Stimulated activated naive CD8-positive, alpha-beta T cell treated with anti-CD3 and anti-CD28 coated beads, Interleukin-15, Interleukin-2, amounts not matched to agents 100 ng/mL and 50 ng/mL, for 24 hours (primary cell): ENCODE measurements at regions not wholly inside any gene's neighbourhood (a gene's known extent, or its start where the extent isn't known, plus 50 kb on each side); places are given as distances from the start of the nearest gene placed in this dataset.

Source experiments
- H3K27ac Mint-ChIP-seq: one replicate; pipeline ENCODE4 v1.8.0; 2021; ENCODE audit warnings: mild to moderate bottlenecking, mixed read lengths
- H3K27me3 Mint-ChIP-seq: one replicate; pipeline ENCODE4 v1.8.0; 2021; ENCODE audit warnings: mixed read lengths
- H3K36me3 Mint-ChIP-seq: one replicate; pipeline ENCODE4 v1.8.0; 2021; ENCODE audit warnings: low read depth, mixed read lengths
- H3K4me1 Mint-ChIP-seq: one replicate; pipeline ENCODE4 v1.8.0; 2021; ENCODE audit warnings: low read depth, mixed read lengths
- H3K4me3 Mint-ChIP-seq: one replicate; pipeline ENCODE4 v1.8.0; 2021; ENCODE audit warnings: mild to moderate bottlenecking, mixed read lengths
- H3K9me3 Mint-ChIP-seq: one replicate; pipeline ENCODE4 v1.8.0; 2021; ENCODE audit warnings: mixed read lengths

DNA sequence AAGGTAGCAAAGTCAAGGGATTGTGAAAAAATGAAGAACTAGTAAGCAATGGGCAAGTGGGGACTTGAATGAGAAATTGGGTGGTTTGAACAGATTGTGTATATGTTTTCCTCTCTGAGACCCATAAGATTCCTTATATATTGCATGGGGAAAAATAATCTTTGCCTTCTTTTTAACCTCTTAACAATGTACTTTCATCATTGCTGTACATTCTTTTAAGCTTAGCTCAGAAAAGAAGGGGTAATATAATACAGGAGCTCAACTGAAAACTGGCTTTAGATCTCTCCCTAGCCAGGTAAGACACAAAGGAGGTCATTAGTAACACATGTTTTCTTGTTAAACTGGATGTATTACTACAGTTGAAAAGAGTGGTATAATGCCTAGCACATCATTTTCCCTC, 287.2 kb downstream of the RNF144B start:
- Mint-ChIP-seq H3K4me1 (no peaks in the 10 kb centered on the region), H3K36me3 (no peaks in the 10 kb centered on the region), H3K27me3 (no peaks in the 10 kb centered on the region), H3K9me3 (no peaks in the 10 kb centered on the region), H3K27ac (no peak overlapping the region), H3K4me3 (no peak overlapping the region)

- Mint-ChIP-seq H3K9me3 (no peaks in the 10 kb centered on the region), H3K27me3 (no peaks in the 10 kb centered on the region), H3K4me3 (no peak overlapping the region), H3K27ac (no peak overlapping the region), H3K4me1 (no peaks in the 10 kb centered on the region), H3K36me3 (no peaks in the 10 kb centered on the region)
These were observed 288.7 kb downstream of the RNF144B start for GRCh38 chr6:18675881-18676280.

DNA sequence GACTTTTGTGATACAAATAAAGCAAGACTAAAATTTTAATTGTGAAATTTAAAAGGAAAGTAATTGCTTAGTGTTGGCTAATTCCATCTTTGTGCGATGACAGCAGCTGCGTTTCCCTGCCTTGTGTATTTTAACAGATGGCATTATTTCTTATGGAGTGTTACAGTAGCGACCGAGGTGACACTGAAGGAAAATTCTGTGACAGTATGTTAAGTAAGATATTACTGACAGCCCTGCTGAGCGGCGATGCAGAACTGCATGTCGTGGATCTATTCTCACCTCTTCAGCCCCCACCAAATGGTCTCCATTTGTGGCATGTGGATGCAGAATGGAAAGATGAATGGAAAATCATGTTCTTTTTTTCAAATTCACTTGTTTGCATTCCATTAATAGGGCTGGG, 289.4 kb downstream of the RNF144B start:
- Mint-ChIP-seq H3K27me3 (no peaks in the 10 kb centered on the region), H3K27ac (no peak overlapping the region), H3K36me3 (no peaks in the 10 kb centered on the region), H3K9me3 (no peaks in the 10 kb centered on the region), H3K4me1 (no peaks in the 10 kb centered on the region), H3K4me3 (no peak overlapping the region)

- no peaks in the 10 kb centered on the region for H3K27me3 Mint-ChIP-seq
- H3K27ac Mint-ChIP-seq = no peak overlapping the region
- H3K4me1 Mint-ChIP-seq = no peaks in the 10 kb centered on the region
- H3K4me3 Mint-ChIP-seq = no peak overlapping the region
- H3K36me3 Mint-ChIP-seq = no peaks in the 10 kb centered on the region
- H3K9me3 Mint-ChIP-seq = no peaks in the 10 kb centered on the region
These were observed 293.7 kb downstream of the RNF144B start for GRCh38 chr6:18680842-18681241.

DNA sequence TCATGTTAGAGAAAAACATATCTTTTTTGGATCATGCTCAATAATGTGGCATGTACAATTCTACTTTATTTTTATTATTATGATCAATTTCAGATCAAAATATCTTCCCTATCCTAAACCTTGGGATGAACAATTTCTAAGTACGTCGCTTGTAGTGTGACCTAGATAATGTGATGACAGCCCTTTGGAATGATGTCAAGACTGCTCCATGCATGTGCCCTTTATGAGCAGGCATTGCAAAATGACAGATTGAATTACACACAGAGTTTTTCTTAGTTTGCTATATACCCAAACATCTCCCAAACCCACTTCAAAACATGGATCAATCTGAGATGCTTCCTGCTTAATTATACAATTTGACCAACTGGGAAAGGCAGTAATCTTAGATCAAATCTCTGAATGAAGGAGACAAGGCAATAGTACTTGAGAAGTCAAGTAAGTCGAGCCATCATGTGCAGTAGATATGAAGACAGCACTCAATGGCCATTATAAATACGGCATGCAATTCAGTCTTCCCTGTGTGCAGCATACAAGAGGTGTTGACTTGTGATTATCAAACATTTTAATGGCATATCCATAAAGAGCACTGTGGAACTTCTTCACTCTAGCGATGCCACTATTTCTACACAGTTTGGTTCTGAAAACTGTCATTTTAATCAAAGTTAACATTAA, 294.8 kb downstream of the RNF144B start:
- Mint-ChIP-seq H3K4me3 (no peak overlapping the region), H3K27ac (no peak overlapping the region), H3K4me1 (no peaks in the 10 kb centered on the region), H3K36me3 (no peaks in the 10 kb centered on the region), H3K27me3 (no peaks in the 10 kb centered on the region), H3K9me3 (no peaks in the 10 kb centered on the region)

DNA sequence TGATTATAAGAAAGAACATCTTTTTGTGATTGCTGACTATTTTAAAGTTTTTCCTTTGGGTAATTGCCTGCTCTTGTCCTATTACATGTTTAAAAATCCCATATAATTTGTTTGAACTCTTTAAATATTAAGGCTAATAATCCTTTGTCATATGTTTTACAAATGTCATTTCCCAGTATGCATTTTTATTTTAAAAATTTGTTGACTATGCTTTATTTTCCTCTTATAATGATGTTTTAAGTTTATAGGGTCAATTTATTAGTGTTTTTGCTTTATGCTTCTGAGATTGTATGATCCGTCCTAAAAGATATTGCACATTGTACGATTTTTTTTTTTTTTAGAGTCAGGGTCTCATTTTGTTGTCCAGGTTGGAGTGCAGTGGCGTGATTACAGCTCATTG, 297.2 kb downstream of the RNF144B start:
- H3K4me3 Mint-ChIP-seq = no peak overlapping the region
- H3K9me3 Mint-ChIP-seq = no peaks in the 10 kb centered on the region
- no peaks in the 10 kb centered on the region for H3K36me3 Mint-ChIP-seq
- H3K27me3 Mint-ChIP-seq = no peaks in the 10 kb centered on the region
- no peak overlapping the region for H3K27ac Mint-ChIP-seq
- H3K4me1 Mint-ChIP-seq = no peaks in the 10 kb centered on the region

- Mint-ChIP-seq H3K4me3 (no peak overlapping the region), H3K27ac (no peak overlapping the region), H3K4me1 (no peaks in the 10 kb centered on the region), H3K27me3 (no peaks in the 10 kb centered on the region), H3K9me3 (no peaks in the 10 kb centered on the region), H3K36me3 (no peaks in the 10 kb centered on the region)
These were observed 306.0 kb downstream of the RNF144B start for GRCh38 chr6:18692929-18693685.

DNA sequence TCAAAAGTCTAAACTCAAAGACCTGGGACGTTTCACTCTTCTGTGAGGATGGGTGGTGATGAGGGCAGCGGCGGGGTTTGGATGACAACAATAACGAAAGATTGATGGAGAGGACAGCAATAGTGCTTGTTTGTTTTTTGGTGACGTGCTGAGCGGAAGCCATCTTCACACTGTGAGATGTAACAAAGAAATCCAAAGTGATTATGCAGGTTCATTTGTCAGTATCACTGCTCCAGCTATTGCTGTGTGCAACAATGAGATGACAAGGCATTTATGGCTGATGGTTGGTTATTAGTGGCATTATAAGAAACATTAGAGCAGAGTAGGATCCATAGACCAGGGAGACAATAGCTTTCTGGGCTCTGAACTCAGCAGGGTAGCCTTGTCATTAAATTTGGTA, 306.7 kb downstream of the RNF144B start:
- no peak overlapping the region for H3K27ac Mint-ChIP-seq
- no peaks in the 10 kb centered on the region for H3K4me1 Mint-ChIP-seq
- no peaks in the 10 kb centered on the region for H3K36me3 Mint-ChIP-seq
- no peak overlapping the region for H3K4me3 Mint-ChIP-seq
- no peaks in the 10 kb centered on the region for H3K27me3 Mint-ChIP-seq
- no peaks in the 10 kb centered on the region for H3K9me3 Mint-ChIP-seq

DNA sequence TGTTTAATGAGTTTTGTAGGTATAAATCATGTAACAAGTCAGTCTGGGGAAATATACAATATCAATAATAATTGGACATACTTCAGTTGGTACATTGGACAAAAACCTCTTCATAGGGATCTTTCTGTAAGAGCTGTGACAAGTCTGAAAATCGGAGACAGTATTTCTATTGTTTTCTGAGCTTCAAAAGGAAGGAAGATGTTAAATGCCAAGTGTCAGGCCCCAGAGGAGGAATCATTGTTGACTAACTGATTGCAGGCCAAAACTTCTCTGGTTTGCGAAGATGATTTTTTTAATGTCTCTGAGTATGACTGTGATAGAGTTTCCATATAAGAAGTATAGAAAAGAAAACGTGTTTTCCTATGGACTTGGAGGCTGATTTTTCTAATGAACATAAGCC, 316.4 kb downstream of the RNF144B start:
- H3K27me3 Mint-ChIP-seq = no peaks in the 10 kb centered on the region
- no peak overlapping the region for H3K4me3 Mint-ChIP-seq
- no peaks in the 10 kb centered on the region for H3K4me1 Mint-ChIP-seq
- H3K27ac Mint-ChIP-seq = no peak overlapping the region
- peaks cover 4% of the 10 kb centered on the region for H3K9me3 Mint-ChIP-seq
- no peaks in the 10 kb centered on the region for H3K36me3 Mint-ChIP-seq

GRCh38 chr6:18707714-18708439, 320.7 kb downstream of the RNF144B start:
- Mint-ChIP-seq H3K27me3 (no peaks in the 10 kb centered on the region), H3K36me3 (no peaks in the 10 kb centered on the region), H3K4me1 (no peaks in the 10 kb centered on the region), H3K4me3 (no peak overlapping the region), H3K9me3 (peaks cover 4% of the 10 kb centered on the region), H3K27ac (no peak overlapping the region)

- no peaks in the 10 kb centered on the region for H3K27me3 Mint-ChIP-seq
- H3K27ac Mint-ChIP-seq = no peak overlapping the region
- H3K36me3 Mint-ChIP-seq = no peaks in the 10 kb centered on the region
- H3K4me1 Mint-ChIP-seq = no peaks in the 10 kb centered on the region
- peaks cover 3% of the 10 kb centered on the region for H3K9me3 Mint-ChIP-seq
- no peak overlapping the region for H3K4me3 Mint-ChIP-seq
These were observed 325.4 kb downstream of the RNF144B start for GRCh38 chr6:18712595-18712994.

DNA sequence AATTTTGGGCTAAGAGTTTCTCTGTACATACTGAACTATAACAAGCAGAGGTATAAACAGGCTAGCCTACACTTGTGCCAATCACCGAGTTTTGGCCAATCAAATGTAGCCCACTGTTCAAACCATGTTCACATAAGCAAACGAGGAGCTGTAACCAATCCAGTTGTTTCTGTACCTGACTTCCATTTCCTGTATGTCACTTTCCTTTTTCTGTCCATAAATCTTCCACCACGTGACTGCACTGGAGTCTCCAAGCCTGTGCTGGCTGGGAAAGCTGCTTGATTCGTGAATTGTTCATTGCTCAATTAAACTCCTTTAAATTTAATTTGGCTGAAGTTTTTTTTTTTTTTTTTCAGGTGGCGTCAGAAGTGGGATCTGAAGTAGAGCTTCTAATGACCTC, 332.9 kb downstream of the RNF144B start:
- no peaks in the 10 kb centered on the region for H3K27me3 Mint-ChIP-seq
- H3K36me3 Mint-ChIP-seq = no peaks in the 10 kb centered on the region
- no peak overlapping the region for H3K27ac Mint-ChIP-seq
- H3K9me3 Mint-ChIP-seq = no peaks in the 10 kb centered on the region
- no peak overlapping the region for H3K4me3 Mint-ChIP-seq
- H3K4me1 Mint-ChIP-seq = no peaks in the 10 kb centered on the region

DNA sequence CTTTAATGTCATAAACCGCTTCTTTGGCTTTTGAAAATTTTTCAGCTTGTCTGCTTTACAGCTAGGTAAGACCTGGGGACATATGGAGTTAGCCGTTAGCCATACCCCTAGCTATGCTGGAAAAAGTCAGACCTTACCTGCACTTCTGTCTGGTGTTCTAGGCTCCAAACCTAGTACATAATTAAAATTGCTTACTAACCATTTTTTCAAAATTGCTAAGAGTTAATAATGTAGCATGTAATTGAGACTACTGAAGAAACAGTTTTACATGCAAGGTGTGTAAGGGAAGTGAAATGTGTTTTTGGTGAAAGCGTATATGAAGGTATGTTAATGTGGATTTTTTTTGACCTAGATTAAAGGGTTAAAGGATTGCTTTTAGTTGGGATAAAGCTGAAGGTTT, 336.9 kb downstream of the RNF144B start:
- peaks cover 6% of the 10 kb centered on the region for H3K9me3 Mint-ChIP-seq
- no peak overlapping the region for H3K4me3 Mint-ChIP-seq
- H3K36me3 Mint-ChIP-seq = no peaks in the 10 kb centered on the region
- H3K27ac Mint-ChIP-seq = no peak overlapping the region
- H3K4me1 Mint-ChIP-seq = no peaks in the 10 kb centered on the region
- H3K27me3 Mint-ChIP-seq = no peaks in the 10 kb centered on the region

- peaks cover 10% of the 10 kb centered on the region for H3K9me3 Mint-ChIP-seq
- H3K4me3 Mint-ChIP-seq = no peak overlapping the region
- H3K27ac Mint-ChIP-seq = no peak overlapping the region
- no peaks in the 10 kb centered on the region for H3K36me3 Mint-ChIP-seq
- H3K27me3 Mint-ChIP-seq = no peaks in the 10 kb centered on the region
- H3K4me1 Mint-ChIP-seq = no peaks in the 10 kb centered on the region
These were observed 338.3 kb downstream of the RNF144B start for GRCh38 chr6:18725449-18725848.

DNA sequence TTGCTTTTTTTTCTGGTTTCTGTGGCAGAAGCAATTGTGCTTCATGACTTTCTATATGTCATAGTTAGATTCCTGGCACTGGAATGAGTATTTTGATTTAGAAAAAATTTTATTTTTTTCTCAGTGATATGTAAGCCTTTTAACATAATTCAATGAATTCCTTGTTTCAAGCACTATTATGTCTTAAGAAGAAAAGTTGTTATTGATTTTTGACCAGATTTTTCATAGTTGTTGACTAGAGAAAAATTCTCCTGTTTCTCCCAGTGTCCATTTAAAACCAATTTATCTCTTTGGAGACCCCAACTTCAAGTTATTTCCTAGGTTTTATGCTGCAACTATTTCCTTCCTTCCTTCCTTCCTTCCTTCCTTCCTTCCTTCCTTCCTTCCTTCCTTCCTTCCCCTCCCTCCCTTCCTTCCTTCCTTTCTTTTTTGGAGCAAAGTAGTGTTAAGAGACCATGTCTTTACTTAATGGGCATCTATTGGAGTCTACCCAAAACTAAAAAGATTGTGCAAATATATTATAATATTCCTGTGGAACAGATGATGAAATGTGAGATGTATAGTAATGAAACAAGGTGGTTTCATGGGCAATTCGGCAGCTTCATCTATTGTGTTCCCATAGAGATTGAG, 346.9 kb downstream of the RNF144B start:
- peaks cover 8% of the 10 kb centered on the region for H3K9me3 Mint-ChIP-seq
- H3K27me3 Mint-ChIP-seq = no peaks in the 10 kb centered on the region
- no peaks in the 10 kb centered on the region for H3K36me3 Mint-ChIP-seq
- H3K27ac Mint-ChIP-seq = no peak overlapping the region
- H3K4me1 Mint-ChIP-seq = no peaks in the 10 kb centered on the region
- H3K4me3 Mint-ChIP-seq = no peak overlapping the region
